Cerebellar cortex (tissue), 1 donor: ENCODE measurements at regions not wholly inside any gene's neighbourhood (a gene's known extent, or its start where the extent isn't known, plus 50 kb on each side); places are given as distances from the start of the nearest gene placed in this dataset.
"Not testable (repeated sequence)": the region's sequence is repeated elsewhere in the genome, so short reads cannot be mapped to it uniquely, and the experiment has no call there.

ENCODE experiments used
- DNase-seq: peaks from one replicate; pipeline ENCODE4 v3.0.0-alpha.2; 2015; ENCODE audit warnings: low spot score

DNA sequence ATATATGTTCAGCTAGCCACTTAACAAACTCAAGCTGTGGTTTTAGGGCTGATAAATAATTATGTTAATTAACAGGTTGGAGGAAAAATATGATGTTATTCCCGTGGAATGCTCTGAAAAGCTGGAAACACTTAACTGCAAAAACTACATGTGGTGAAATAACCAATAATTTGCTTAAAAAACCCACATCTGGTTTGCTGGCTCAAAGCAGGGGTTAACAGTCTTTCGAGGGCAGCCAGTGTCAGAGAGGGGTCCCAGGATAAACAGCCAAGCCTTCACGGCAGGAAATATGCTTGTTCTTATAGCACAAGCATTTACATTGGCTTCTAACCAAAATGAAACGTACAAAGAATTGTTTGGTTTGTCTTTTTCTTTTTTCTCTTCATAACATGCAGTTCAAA, 254.0 kb upstream of the GAS1 start:
- no peak for DNase-seq

DNA sequence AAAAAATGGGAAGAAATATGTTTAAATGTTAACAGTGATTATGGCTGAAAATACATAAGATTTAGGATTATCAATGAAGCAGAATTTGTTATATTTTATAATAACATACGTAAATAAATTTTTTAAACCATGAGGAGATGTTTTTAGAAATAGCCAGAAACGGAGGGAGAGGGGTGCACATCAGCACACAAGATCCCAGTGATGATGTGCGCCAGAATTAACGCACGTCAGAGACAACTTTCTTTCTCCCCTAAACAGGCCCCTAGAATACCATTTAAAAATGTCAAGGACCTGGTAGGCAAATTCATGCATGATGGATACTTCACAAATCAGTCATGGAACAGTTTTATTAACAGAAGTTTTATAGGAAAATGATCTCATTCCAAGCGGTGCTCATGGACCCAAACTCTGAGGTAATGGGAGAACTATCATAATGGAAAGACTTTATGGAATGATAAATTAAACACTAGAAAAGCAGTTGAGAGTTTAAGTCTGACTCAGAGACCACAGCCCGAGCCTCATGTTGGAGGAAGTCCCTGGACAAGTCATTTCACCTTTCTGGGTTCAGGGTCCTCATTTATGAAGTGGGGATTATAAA, 258.9 kb upstream of the GAS1 start:
- DNase-seq = no peak

DNA sequence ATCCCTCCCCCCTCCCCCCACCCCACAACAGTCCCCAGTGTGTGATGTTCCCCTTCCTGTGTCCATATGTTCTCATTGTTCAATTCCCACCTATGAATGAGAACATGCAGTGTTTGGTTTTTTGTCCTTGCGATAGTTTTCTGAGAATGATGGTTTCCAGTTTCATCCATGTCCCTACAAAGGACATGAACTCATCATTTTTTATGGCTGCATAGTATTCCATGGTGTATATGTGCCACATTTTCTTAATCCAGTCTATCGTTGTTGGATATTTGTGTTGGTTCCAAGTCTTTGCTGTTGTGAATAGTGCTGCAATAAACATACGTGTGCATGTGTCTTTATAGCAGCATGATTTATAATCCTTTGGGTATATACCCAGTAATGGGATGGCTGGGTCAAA, 263.4 kb upstream of the GAS1 start:
- DNase-seq = not testable (repeated sequence)

DNA sequence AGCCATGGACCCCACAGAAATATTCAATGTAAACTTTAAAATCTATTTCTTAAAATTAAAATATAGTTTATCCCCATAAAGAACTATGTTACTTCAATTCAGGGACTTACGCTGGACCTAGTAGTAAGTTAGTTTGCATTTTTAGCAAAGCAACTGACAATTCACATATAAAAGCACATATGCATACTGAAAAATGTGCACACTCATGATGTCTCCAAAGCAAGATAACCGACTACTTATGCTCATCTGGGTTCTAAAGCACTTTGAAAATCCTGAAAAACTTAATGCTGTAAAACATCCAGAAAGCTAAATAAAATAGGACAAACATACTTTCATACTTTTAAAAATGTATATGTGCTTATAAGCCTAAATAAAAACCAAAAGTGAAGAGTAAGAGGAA, 264.4 kb upstream of the GAS1 start:
- DNase-seq = no peak

DNA sequence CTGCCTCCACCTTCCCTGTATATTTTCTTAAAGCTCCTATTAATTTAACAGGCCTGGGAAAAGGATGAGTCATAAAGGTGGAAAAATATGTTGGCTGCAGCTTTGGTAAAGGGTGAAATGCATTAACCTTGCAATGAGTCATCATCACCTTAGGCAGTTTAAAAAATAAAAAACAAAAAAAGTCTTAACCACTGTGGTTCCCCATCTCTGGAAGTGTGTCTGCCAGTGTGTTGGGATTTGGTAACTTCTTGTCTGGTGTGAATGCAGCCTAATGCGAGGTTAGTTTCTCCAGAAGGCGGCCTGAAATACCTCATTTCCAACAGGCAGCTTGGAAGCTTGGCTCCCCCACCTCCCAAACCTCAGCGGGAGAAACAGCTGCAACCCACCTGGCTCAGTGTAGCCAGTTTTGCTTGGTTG, 265.3 kb upstream of the GAS1 start:
- no peak for DNase-seq

DNA sequence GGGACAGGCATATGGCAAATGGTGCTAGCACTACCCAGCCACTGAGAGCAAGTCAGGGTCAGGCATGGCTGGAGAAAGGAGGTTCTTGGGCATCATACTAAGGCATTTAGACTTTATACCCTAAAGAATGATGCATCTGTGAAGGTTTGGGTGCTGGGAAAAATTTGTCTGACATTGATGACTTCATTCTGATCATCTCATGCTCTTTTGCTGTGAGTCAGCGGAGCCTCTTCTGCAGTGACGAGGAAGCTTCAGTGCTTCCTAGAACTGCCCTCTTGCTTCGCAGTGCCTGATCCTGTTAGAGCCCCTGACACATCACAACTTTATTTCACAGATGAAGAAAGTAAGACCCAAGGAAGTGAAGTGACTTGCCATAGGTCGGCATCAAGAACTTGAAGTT, 266.6 kb upstream of the GAS1 start:
- DNase-seq = no peak

DNA sequence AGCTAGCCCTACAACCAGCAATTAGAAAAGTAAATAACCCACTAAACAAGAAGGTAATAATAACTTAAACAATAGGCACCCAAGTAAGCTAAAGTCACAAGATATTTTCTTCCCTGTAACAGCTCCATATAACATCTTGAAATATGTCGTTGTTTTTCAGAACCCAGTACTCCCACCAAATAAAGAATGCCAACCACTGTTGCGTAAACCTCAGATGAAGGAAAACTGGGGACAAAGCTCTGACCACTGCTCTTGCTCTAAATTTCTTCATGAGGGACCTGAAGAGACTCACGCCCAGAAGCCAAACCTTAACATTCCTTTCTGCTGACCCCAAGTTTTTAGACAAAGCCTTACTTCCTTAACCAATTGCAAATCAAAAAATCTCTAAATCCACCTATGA, 267.7 kb upstream of the GAS1 start:
- DNase-seq = no peak

DNA sequence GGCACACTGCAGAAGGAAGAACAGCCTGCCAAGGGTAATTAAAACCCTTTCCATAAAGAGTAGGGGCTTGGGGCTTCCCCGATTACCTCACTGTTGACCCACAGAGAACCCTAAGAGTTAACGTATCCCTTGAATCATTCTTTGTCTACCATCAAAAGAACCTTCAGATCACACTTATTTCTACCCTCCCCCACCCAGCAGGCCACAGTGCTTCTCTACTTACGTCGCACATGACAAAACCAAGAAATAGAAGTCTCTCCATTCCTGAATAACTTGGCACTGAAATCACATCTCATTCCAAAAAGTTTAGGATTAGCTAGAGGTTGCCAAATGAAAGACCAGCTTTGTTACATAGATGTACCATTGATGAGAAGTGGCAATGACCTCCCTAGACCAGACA, 268.7 kb upstream of the GAS1 start:
- no peak for DNase-seq

DNA sequence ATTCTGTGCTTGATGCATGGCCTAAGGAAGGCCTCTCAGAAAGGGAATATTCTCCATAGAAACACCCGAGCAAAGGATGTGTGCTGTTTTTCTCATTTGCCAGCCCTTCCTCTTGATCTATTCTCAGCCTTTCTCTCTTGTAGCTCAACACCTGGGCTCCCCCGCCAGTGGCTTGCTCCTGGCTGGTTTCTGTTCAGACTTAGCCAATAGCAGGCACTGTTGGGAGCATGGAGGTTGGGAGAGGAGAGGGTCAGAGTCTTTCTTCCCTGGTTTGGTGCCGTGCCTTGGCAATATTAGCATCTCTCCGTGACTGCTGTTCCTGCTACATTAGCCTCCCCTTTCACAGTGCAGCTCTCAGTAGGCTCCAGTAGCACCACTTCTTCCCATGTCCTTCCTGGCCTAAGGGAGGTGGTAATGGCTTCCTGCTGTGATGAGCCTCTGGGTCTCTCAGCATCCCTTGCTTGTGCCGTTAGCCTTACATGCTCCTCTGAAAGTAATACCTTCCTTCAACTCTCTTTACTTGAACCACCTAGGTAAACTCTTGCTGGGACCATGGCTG, 269.7 kb upstream of the GAS1 start:
- DNase-seq = no peak

DNA sequence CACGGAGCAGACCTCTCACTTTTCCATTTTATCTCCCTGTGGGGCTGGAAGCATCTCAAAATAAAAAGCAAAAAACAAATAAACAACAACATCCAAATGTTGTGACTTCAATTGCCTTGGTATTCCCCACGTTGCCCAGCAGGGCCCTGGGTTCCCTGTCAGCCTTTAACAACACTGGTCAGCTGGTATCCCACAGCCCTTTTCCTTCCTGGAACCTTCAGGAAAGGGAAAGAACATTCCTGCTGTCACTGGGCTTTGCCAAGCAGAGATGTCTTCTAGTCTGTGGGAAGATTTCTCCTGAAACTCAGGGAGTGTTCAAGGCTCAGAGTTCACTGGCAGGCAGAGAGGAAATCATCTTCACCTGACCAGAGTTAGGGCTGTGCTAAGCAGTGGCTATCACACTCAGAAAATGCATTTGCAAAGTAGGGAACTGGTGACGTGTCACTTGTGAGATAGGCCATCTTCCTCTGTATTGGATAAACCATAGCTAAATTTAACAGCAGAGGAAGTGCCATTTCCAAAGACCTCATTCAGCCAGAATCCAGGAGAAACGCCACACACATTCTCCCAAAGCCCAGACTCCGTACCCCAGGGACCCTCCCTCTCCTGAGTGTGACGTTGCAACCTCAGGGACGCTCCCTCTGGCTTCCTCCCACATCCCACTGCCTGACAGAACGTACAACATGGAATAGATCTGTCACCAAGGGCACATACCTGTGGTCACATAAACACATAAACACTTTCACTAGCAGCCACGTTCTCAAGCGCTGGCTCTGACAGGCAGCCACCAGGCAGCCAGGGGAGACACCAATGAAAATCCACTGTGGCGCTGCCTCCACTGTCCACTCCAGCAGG, 274.0 kb upstream of the DAPK1 start:
- no peak for DNase-seq

DNA sequence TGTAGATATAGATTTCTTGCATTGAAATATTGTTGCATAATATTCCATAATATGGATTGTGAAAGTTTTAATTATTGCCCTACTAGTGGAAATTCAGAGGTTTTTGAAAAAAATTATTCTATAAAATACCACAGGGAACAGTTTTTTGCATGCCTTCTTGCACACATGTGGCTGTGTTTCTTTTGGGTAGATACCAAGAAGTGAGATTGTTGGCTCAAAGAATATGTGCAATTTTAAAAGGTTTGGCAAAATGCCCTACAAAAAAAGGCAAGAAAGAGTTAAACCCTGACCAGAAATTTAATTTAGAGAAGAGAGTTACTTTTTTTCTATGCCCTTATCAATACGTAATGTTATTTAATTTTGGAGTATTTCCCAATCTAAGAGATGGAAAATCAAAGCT, 270.8 kb upstream of the DAPK1 start:
- no peak for DNase-seq

DNA sequence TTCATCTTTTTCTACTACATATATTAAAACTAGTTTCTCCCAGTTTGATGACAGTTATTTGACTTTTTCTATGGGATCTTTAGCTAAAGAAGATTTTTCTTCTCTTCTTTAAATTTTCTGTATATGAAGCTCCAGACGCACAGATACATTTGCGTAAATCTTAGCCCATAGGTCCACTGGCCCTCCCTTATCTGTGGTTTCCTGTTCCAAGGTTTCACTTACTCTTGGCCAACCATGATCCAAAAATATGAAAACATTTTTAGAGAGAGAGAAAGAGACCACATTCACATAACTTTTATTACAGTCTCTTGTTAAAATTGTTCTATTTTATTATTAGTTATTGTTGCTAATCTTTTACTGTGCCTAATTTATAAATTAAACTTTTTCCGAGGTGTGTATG, 270.2 kb upstream of the DAPK1 start:
- DNase-seq = no peak

DNA sequence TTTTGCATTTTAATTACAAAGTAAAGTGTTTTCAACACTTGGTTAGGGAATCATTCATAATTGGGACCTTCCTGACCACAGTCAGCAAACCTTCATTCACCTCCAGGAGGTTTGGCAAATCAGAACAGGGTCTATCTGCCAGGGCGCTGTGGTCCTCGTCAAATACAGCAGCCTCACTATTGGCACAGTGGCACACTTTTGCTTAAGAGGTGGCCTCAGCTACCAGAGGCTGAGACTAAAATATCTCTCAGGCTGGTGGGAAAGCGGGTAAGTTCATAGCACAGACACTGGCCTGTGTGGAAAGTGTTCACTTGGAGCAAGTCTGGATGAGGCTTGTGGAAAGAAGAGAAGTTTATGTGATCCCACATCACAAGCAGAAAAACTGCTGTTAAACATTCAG, 268.6 kb upstream of the DAPK1 start:
- no peak for DNase-seq

DNA sequence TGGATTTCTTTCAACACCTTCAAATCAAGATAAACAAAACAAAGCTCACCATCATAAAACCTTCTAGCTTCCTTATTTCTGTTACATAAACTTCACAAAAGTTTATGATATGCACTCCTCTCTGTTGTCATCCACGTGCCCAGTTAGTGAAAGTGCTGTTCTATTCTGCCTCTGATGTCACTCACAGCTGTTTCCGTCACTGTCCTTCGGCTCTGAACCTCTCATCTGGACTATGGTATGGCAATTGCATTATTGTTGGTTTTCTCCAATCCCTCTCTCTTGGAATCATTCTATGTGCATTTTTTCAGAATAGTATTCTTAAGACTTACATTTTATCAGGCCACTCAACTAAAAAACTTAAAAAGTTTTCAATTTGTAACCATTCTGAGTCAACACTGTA, 264.2 kb upstream of the DAPK1 start:
- DNase-seq = no peak

DNA sequence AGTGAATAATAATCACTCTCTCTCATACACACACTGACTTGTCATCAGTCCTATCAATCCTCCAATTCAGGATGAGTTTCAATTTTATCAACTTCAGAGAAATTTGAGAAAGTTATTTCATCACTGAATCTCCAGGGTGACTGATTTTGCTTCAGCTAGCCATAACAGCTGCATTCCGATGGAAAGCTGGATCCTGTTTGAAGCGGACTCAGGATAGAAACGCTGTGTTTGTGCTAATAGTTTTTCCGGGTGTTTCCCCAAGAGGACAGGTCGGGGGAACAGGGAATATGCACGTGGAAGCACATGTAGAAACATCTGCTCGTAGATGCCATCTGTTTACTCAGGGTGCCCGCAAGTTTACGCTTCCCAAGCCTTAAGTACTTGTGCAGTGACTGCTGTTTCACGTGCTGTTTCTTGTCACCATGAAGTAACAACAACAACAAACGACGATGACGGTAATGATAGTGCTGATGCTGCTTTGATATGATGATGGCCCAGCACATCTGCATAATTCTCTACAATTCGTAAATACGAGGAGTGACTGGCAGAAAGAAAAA, 263.7 kb upstream of the DAPK1 start:
- DNase-seq = no peak

DNA sequence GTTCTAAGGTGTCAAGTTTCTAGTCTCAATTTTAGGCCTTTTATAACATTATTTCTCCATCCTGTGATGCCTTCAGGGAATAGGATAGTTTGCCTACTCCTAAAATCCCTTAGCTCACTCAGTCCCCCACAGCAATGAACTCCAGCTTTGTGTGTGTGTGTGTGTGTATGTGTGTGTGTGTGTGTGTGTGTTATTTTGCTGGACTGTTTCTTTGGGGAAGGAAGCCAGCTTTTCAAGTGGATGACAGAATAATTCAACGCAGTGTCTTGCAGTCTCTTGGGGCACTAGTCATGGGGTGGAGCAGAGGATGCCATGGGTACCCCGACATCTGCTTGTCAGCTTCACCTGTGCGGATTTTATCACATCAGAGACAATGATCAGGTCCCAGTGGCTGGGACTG, 262.8 kb upstream of the DAPK1 start:
- no peak for DNase-seq

DNA sequence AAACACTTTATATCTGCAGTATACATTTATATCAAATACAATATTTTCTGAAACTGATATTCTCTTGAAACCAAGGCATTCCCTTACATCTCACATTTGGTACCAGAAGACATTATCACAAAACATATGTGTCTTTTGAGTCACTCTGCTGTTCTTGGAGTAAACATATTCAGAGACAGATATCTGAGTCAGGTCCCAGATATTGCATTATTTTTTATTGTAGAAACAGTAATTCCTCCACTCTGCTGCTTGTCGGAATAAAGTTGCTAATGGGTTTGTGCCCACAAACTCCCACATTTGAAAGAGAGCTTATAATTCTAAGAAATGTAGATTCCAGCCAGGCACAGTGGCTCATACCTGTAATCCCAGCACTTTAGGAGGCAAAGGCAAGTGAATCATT, 261.1 kb upstream of the DAPK1 start:
- no peak for DNase-seq

DNA sequence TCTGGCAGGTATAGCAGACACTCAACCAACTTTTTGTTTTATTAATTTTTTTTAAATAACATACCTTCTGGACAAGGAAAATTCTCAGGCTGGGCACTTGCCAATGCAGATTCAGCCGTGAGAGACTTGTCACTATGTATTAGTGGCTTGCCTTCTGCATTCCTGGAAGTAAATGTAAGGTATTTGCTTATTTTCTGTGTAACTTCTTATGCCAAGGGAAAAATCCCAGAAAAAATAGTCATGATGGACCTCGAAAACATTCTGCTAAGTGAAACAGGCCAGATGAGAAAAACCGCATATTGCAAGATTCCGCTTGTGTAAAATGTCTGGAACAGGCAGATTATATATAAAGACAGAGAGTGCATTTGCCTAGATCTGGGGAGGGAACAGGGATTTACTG, 260.3 kb upstream of the DAPK1 start:
- DNase-seq = no peak

DNA sequence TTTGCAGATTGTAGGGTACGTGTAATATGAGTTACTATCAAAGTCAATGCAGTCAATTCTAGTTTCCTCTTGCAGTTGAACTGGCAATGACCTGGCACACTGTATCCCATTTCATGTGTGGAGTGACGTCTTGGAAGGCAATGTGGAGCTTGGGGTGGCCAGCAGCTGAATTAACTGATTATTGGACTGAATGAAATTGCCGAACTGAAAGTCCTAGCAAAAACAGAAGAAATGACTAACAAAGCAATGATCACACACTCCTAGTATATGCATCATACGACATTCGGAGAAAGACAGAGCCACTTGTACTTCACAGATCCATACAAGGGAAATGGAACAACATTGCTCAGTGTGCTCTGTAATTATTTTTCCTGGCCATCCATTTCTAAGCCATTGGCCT, 259.1 kb upstream of the DAPK1 start:
- DNase-seq = no peak

DNA sequence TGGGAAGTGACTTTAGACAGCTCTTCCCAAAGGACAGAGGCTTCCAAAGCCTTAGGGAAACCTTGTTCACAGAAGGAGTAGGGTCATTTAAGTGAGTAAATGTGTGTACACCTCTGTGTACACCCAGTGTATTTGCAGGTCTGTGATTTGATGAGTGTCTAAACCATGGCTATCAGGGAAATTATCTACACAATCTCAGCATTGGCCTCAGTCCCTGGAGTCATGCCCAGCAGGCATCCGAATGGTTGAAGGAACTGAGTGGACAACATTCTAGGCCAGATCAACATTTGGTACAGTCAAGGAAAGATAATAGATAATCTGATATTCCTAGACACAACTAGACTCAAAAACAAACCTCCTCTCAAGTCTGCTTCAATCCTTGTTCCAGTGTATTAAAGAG, 258.4 kb upstream of the DAPK1 start:
- no peak for DNase-seq

DNA sequence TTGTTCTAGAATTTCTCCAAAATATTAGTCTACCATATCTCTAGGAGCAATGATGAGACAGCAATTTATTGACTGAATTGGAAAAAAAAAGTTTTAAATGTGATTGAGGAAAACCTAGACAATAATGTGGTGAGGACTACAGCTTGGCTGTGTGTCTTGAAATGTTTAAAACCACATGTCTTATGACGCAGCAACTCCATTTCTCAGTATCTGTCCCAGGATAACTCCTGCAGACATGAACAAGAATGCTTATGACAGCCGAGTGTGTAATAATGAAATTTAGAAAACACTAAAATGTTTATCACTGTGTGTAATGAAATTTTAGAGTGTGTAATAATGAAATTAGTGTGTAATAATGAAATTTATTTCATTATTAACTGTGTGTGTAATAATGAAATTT, 254.1 kb upstream of the DAPK1 start:
- no peak for DNase-seq

DNA sequence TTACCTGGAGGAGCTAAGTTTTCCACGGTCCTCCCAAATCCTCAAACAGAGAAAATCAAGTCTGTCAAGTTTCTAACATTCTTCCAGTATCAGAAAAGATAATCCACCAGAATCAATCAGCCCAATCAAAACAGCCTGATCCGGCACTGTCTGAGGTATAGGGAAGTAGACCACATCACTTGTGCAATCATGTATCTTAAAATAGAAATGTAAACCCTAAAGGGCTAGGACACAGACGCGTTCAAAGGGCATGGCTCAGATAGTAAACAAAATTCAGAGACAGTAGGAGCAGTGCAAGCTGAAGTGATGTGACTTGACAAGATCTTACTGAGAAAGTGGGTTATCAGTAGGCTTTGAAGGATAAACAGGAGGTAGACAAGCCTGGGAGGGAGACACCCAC, 252.4 kb upstream of the DAPK1 start:
- DNase-seq = no peak

DNA sequence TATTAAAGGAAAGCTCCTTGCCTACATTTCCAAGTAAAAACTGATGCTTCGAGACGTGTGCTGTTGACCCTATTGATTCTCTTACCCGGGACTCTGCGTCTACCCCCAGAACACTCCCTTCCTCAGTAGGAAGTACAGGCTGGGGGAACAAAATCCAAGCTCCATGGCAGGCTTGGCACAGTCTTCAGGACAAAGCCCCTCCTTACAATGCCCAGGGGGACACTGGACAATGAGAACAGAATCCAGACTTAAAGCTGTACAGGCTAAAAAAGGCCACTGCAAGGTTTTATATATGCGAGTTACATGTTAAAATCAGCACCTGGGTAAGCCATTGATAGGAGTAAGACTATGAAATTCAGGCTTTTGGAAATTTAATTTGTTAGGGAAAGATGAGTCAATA, 250.6 kb upstream of the DAPK1 start:
- DNase-seq = no peak
